ENCODE measurements at regions not wholly inside any gene's neighbourhood (a gene's known extent, or its start where the extent isn't known, plus 50 kb on each side); places are given as distances from the start of the nearest gene placed in this dataset.
"Not testable (repeated sequence)": the region's sequence is repeated elsewhere in the genome, so short reads cannot be mapped to it uniquely, and the experiment has no call there.

GRCh38 chrX:147533426-147533825, 378.3 kb upstream of the FMR1 start:
- CTCF ChIA-PET: no interaction called here
- POLR2A ChIA-PET: no interaction called here
- no peak for DNase-seq (ENCODE audit: extremely low spot score)
- no peak for TF ChIP-seq CTCF (IDR thresholded peaks at IDR 0.05; ENCODE audit: control extremely low read depth, extremely low read depth, low read depth, missing control alignments)

- ChIA-PET POLR2A (no interaction called here), CTCF (no interaction called here)
Measured at GRCh38 chrX:147537172-147537571, 374.5 kb upstream of the FMR1 start.

GRCh38 chrX:147548023-147548422, 363.7 kb upstream of the FMR1 start:
- CTCF ChIA-PET; DNase-seq (ENCODE audit: extremely low spot score); POLR2A ChIA-PET: not testable (repeated sequence)

More at GRCh38 chrX:147537172-147537571, 374.5 kb upstream of the FMR1 start:
- DNase-seq (ENCODE audit: extremely low spot score): no peak
- TF ChIP-seq CTCF (IDR thresholded peaks at IDR 0.05; ENCODE audit: control extremely low read depth, extremely low read depth, low read depth, missing control alignments): no peak

GRCh38 chrX:147550217-147550616, 361.5 kb upstream of the FMR1 start:
- no peak for DNase-seq (ENCODE audit: extremely low spot score)
- POLR2A ChIA-PET: no interaction called here
- TF ChIP-seq CTCF (IDR thresholded peaks at IDR 0.05; ENCODE audit: control extremely low read depth, extremely low read depth, low read depth, missing control alignments): no peak
- CTCF ChIA-PET: no interaction called here

- ChIA-PET POLR2A (no interaction called here), CTCF (no interaction called here)
- no peak for TF ChIP-seq CTCF (IDR thresholded peaks at IDR 0.05; ENCODE audit: control extremely low read depth, extremely low read depth, low read depth, missing control alignments)
- DNase-seq (ENCODE audit: extremely low spot score): no peak
Measured at GRCh38 chrX:147559191-147559590, 352.5 kb upstream of the FMR1 start.

GRCh38 chrX:147565237-147565636, 346.5 kb upstream of the FMR1 start:
- no peak for TF ChIP-seq CTCF (IDR thresholded peaks at IDR 0.05; ENCODE audit: control extremely low read depth, extremely low read depth, low read depth, missing control alignments)
- DNase-seq (ENCODE audit: extremely low spot score): no peak
- ChIA-PET POLR2A (no interaction called here), CTCF (no interaction called here)

- POLR2A ChIA-PET: no interaction called here
- no peak for TF ChIP-seq CTCF (IDR thresholded peaks at IDR 0.05; ENCODE audit: control extremely low read depth, extremely low read depth, low read depth, missing control alignments)
Measured at GRCh38 chrX:147570483-147570882, 341.2 kb upstream of the FMR1 start.

More at GRCh38 chrX:147570483-147570882, 341.2 kb upstream of the FMR1 start:
- CTCF ChIA-PET: no interaction called here
- no peak for DNase-seq (ENCODE audit: extremely low spot score)

Measured in GM10248 (cell line).